Hepatocyte (in vitro differentiated cells): ENCODE measurements at regions not wholly inside any gene's neighbourhood (a gene's known extent, or its start where the extent isn't known, plus 50 kb on each side); places are given as distances from the start of the nearest gene placed in this dataset.

Experiments used
- EZH2 ChIP-seq: fragments of 200-600 bp; sonication (generic); IDR thresholded peaks from 2 replicates; pipeline ENCODE4 v1.6.1; 2016; ENCODE audit warnings: antibody characterized with exemption, mild to moderate bottlenecking, borderline replicate concordance
- TF ChIP-seq, protein P1 (sequence below): fragments of 200-600 bp; sonication (generic); IDR thresholded peaks from 2 replicates; pipeline ENCODE4 v1.5.1; 2016; ENCODE audit warnings: antibody characterized with exemption, mild to moderate bottlenecking; ENCODE audit not compliant: poor library complexity

DNA sequence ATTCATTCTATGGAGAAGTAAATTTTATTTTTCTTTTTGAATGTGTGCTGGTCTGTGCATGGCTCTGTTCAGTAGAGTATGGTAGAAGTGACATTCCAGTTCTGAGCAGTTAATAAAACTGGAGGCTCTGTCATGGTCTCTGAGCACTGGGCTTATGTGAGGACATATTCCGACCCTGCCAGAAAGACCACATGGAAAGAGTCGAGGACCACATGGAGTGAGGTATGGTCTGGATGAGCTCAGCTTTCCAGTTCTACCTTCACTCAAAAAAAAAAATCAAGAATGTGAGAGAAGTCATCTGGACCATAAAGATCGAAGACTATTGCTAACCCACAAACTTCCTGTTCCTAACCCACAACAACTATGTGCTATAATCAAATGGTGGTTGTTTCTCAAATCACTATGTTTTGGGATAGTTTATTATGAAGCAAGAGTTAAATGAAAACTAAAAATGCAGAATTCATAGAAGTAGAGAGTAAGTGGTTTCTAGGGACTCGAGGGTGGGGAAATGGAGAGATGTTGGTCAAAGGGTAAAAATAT is 534.2 kb upstream of the ANO5 start:
- TF ChIP-seq, protein P1, sequence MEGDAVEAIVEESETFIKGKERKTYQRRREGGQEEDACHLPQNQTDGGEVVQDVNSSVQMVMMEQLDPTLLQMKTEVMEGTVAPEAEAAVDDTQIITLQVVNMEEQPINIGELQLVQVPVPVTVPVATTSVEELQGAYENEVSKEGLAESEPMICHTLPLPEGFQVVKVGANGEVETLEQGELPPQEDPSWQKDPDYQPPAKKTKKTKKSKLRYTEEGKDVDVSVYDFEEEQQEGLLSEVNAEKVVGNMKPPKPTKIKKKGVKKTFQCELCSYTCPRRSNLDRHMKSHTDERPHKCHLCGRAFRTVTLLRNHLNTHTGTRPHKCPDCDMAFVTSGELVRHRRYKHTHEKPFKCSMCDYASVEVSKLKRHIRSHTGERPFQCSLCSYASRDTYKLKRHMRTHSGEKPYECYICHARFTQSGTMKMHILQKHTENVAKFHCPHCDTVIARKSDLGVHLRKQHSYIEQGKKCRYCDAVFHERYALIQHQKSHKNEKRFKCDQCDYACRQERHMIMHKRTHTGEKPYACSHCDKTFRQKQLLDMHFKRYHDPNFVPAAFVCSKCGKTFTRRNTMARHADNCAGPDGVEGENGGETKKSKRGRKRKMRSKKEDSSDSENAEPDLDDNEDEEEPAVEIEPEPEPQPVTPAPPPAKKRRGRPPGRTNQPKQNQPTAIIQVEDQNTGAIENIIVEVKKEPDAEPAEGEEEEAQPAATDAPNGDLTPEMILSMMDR: no peak
- TF ChIP-seq EZH2: no peak
